NCI-H82 (cell line): ENCODE measurements at regions not wholly inside any gene's neighbourhood (a gene's known extent, or its start where the extent isn't known, plus 50 kb on each side); places are given as distances from the start of the nearest gene placed in this dataset.

Experiments
- DNase-seq: peaks from one replicate; lab custom pipeline; 2025; lab: John Stamatoyannopoulos, UW

DNA sequence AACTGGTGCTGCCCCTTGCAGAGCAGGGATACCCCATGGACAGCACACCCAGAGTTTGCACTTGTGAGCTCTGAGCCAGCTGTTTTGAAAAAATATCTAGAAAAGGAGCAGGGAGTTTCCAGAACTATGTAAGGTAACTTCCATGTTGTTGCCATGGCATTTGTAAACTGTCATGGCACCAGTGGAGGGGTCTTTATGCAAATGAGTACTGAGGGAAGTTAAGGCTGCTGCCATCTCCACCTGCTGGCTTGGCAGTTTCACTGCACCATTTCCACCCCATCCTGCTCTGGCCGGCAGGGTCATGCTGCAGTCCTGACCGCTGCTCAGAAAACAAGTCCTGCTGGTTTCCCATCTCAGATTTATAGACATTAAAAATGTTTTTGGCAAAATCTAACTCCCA lies 52.3 kb upstream of the SNTG2 start:
- peak; percentile 8 for DNase-seq

DNA sequence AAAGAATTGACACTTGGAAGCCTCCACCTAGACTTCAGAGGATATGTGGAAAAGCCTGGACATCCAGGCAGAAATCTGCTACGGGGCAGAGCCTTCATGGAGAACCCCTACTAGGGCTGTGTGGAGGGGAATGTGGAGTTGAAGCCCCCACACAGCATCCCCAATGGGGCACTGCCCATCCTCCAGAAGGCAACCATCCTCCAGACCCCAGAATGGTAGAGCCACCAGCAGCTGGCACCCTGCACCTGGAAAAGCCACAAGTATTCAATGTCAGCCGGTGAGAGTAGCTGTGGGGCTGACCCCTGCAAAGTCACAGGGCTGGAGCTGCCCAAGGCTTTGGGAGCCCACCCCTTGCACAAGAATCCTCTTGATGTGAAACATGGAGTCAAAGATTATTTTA lies 53.6 kb upstream of the SNTG2 start:
- DNase-seq = no peak

DNA sequence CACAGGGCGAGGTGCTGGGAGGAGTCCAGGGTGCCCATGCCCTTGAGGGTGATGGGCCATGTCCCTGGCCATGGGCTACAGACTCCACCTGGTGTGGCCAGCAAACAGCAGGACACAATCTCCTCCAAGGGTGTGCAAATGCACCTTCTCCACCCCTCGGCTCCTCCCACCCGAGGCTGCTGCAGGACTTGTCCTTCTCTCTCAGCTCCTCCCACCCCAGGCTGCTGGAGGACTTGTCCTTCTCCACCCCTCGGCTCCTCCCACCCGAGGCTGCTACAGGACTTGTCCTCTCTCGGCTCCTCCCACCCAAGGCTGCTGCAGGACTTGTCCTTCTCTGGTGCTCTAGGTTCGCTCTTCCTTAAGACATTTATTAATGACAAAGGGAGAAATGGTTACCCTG lies 57.3 kb upstream of the SNTG2 start:
- DNase-seq = peak; percentile 42

DNA sequence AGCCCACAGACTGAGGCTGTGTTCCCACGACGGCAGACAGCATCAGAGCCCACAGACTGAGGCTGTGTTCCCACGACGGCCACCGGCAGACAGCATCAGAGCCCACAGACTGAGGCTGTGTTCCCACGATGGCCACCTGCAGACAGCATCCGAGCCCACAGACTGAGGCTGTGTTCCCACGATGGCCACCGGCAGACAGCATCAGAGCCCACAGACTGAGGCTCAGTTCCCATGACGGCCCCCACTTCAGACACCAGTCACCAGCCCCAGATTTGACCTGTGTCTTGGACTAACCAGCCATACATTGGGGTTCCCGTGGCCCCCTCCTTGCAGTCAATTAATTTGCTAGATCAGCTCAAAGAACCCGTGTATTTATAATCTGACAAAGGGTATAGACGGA lies 57.8 kb upstream of the SNTG2 start:
- DNase-seq = no peak

DNA sequence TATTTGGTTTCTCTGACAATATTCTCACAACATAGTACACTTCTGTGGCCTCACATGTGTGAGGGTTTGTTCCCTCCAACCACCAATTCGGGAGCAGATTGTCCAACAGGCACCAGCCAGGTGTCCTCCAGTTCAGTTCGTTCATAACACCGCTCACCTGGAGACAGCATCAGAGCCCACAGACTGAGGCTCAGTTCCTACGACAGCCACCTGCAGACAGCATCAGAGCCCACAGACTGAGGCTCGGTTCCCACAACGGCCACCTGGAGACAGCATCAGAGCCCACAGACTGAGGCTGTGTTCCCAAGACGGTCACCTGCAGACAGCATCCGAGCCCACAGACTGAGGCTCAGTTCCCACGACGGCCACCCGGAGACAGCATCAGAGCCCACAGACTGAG lies 58.2 kb upstream of the SNTG2 start:
- no peak for DNase-seq

DNA sequence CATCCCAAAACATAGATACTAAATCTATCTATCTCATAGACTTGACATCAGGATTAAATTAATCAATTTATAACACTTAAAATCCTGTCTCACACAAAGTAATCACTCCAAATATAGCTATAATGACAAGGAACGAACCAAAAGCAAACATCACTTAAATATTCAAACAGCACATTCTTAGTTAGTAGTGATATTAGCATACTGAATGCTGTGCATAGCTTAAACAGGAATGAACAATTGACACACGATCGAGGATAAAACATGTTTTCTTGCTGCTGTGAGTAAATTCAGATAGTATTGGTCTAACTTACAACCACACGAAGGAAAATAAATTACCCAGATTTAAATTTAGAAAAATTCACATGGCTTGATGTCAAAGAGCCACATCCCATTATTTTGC lies 58.9 kb upstream of the SNTG2 start:
- no peak for DNase-seq

DNA sequence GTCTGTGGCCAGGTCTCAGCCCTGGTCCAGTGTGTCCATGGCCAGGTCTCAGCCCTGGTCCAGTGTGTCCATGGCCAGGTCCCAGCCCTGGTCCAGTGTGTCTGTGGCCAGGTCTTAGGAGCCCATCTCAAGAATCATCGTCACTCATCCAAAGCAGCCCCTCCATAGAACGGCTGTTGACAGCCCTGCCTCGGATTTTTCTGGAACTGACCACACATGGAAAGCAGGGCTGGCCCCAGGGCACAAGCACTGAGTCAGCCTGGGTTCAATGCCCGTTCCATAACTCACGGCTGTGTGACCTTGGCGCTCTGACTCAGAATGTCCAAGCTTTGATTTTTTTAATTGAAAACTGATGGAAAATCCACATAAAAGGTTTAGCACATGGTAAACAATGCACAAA lies 59.9 kb upstream of the SNTG2 start:
- DNase-seq = no peak

DNA sequence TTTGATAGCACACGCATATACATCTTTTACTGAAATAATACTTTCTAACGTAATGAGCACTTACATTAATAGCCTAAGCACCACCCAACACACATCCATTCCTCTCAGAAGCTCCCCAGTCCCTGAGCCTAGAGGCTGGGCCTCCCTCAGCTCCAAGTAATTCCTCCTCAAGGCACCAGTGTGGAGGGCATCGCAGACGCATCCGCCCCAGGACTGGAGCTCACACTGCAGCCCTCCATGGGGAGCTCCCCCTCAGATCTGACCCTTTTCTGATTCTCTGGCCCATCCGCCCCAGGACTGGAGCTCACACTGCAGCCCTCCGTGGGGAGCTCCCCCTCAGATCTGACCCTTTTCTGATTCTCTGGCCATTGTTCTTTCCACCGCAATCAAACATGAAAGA lies 60.4 kb upstream of the SNTG2 start:
- DNase-seq = no peak

DNA sequence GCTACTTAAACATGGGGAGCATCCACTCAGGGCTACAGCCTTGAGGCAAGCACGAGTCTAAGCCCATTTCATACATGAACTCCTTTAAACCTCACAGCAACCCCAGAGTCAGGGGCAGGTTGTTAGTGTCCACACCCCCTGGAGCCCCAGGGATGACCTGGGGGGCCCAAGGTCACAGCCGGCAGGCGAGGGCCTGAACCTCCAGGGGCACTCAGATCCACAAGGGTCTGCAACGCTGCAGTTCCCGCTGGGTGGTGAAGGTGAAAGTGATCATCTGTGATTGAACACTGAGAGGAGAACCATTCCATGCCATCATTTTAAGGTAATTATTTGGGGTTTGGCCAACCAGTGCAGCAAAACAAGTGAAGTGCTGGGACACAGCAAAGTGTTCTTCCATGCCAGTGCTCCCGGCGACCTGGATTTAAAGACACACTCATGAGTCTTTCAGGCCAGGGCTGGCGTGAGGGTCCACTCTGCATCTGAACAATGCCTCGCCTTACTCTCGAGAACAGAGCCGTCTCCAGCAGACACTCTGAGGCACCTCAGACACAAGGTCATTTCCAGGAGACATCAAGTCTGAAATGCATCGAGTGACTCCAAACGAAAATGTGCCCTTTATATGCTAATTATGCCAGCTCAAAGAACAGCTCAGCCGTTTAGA lies 61.6 kb upstream of the SNTG2 start:
- no peak for DNase-seq

DNA sequence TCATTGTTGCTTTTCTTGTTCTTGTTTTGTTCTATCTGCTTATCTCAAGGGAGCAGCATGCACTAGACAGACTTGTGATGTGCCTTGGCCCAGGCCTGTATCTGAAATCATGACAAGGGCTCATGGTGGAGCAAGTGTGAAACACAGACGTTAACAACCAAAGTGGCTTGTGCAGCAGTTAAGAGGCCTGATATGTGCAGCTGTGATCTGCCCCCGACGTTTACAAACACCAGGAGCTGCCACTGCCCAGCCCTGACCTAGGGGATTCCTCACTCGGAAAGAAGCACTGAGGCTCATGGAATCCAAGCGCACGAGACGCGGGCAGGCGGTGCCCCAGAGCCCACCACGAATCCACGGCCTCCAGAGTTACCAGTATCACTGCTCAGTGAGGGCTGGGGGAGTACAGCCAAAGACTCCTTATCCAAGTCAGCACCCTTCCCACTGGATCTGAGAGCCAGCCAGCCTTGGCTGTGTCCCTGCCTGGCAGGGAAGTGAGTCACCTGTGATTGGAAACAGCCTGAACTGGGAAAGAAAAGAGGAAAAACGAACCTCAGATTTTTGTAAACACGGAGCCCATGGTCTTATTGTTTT lies 62.3 kb upstream of the SNTG2 start:
- DNase-seq = no peak

DNA sequence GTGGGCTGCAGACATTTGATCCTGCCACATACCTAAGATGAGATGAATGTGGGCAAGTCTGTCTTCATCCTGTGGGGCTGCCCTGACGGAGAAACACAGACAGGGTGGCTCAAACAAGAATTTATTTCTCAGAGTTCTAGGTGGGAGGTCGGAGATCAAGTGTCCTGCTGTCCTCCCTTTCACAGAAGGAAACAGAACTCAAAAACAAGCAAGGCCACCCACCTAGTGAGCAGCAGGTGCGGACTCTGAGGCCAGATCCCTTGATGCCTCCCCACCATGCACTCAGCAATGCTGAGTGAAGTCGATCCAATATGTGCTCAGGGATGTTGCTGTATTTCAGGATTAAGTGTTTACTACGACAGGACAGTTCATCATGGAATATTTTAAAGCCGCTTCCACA lies 63.0 kb upstream of the SNTG2 start:
- no peak for DNase-seq

DNA sequence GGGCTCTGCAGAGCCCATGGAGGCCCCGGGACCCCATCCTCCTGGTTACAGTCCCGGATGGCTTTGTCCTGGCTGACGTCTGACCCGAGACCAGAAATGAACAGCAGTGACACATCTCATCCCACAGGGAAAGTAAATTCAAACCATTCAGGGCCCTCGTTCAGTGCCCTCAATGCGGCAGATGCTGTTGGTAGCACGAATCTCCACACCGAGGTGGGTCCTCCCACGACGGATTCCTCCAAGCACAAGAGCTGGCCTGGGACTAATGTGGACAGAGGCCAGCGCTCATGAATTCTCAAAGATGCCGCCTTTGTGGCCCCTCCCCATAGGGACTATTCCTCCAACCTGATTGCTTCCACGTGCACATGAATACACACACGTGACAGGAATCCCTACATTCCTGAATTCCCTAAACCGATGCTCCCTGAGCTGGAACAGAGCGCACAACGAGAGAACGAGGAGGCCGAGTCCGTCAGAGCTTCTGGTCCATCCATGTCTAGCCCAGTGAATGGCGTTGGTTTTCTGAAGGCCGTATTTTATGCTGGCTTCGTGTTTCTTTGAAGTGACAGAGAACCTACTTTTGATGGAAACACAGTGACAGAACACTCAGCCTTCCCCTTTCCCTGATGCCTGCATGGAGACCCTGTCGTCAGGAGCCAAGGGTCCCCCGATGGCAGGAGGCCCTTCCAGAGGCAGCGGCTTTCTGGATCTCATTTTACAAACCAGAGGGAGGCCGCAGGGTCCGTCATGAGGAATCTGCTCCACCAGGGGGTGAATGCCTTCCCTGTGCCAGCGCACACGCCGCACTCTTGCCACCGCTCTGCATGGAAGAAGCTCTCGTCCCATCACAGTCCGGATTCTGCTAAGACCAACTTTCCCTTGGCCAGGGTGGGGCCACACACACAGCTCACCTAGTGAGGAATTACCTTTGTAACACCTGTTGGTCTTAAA lies 64.3 kb upstream of the SNTG2 start:
- no peak for DNase-seq

DNA sequence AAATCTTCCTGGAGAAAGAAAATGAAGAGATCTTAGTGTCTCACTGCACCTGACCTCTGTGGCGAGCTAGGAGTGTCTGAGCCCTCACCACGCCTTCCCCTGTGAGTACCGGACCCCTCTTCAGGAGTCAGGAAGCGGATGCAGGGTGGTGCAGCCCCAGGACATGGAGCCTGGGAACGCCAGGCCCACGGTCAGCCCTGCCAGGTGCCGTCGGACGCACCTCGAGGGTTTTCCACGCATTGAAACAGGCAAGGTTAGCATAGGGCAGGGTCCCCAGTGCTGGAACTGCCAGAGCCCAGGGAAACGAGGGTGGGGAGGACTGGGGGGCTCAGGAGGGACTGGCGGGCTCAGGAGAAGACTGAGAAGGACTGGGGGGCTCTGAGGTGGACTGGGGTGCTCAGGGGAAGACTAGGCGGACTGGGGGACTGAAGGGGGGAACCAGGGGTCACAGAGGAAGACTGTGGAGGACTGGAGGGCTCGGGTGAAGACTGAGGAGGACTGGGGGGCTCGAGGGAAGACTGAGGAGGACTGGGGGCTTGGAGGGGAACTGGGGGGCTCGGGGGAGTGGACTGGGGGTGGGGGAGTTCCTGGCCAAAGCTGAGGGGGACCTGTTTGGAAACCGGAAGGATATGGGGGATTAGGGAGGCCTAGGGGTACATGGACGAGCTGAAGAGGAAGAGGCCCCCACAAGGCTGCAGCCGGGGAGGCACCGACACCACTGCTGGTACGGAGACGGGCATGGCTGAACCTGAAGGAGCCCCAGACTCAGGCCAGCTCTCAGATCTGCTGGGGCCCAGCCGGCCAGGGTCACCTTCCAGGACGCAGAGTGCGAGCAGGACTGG lies 65.2 kb upstream of the SNTG2 start:
- no peak for DNase-seq

DNA sequence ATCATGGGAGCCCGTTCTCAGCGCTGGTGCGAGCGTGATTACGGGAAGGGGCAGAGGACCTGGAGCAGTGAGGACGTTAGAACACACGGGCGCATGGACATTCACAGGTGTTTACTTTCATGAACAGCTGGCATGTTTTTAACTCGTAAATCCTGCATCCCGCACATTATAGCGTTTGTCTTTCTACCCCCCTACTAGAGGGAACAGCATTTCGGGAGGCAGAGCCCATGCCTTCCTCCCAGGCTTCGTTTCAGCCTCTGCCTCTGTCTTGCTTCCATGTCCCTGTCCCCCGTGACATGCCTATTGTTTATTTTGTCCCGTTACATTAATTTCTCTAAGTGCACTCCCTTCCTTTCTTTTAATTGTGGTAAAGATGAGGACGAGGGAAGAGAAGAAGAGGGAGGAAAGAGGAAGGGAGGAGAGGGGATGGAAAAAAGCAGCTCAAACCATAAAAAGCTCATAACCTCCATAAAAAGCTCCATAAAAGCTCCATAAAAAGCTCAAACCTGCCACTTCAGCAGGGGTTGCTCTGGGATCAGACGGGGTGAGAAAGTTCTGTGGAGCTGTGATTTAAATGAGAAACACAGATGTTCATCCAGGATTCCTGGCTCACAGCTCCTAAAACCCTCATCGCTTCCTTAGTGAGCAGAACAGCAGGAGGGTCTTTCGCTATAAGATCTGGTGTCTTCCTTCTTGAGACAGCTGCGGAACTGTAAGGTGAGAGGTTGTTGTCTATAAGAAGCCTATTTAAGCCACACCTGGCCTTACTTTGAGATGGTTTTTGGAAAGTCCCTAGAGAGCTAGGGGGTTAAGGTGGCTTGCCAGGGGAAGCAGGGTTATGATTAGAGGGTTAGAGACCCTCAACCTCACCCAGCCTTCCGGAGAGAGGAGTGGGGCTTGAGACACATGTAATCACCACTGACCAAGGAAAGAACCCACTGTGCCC lies 66.6 kb upstream of the SNTG2 start:
- DNase-seq = no peak

DNA sequence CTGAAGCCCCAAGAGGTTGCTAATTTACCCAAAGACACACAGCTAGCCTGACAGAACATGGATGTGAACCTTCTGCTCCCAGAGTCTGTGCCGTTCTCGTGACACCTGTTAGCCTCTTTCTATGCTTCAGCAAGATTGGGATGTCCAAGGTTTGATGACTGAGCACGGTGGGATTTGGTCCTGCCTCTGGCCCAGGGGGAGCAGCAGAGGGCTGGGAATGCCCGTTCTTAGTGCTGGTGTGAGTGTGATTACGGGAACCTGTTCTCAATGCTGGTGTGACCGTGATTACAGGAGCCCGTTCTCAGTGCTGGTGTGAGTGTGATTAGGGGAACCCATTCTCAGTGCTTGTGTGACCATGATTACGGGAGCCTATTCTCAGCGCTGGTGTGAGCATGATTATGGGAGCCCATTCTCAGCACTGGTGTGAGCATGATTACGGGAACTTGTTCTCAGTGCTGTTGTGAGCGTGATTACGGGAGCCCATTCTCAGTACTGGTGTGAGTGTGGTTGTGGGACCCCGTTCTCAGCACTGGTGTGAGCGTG lies 67.3 kb upstream of the SNTG2 start:
- no peak for DNase-seq

DNA sequence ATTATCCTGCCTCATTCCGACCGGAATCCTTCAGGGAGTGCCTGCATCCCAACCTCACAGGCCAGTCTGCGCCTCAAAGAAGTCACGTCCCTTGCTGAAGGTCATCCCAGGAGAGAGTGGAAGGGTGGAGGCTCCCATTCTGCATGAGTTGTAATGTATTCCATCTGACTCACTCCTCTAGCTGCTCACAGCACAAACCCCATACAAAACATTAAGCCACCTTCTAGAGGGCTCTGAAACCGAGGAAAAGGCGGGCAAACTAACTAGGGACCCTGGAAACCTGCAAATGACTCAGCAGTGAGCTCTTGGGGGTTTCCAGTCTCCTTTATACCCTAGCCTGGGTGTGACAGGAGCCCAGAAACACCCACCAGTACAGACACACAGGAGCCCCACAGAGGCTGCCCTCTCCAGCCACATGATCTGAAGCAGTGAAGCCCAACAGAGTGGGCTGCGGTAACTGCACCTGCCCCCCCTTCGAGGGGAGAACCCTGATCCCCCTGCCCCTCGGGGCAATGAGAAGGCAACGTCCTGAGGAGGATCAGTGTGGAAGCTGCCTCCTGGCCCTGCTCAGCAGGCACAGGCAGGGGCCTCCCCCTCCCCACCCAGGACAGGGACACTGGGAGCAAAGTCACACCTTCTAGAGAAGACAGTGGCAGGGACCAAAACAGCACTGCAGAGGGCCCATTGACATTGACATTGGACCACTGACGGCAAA lies 69.3 kb upstream of the SNTG2 start:
- no peak for DNase-seq

DNA sequence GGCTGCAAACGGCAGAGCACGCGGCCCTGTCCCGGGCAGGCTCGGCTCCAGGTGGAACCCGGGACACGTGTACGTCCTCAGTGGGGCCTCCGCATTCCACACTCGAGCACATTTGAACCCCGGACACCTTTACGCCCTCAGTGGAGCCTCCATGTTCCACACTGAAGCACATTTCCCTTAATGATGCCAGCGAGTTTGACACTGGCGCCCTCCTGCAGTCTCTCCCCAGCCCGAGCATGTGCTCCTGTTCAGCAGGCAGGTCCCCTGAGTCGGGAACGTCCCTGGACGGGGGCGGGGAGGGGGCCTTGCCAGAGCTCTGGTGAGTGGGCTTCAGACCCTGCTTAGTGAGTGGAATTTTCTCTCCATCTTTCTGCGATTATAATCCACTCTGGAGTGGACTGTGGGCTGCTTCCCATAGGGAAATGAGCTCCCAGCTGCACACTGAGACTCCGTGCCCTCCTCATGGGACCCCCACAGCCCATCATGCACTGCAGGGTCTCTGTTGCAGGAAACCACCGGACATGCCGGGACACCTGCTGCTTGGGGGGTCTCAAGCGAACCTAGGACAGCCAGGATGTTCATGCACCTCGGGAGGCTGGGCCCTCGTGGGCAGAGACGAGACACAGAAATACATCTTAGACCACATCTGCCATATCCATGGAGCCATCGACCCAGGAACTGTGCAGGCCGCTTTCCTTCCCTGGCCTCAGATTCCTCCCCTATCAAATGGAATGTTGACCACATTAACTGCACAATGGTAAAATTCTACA lies 70.3 kb upstream of the SNTG2 start:
- DNase-seq = no peak

DNA sequence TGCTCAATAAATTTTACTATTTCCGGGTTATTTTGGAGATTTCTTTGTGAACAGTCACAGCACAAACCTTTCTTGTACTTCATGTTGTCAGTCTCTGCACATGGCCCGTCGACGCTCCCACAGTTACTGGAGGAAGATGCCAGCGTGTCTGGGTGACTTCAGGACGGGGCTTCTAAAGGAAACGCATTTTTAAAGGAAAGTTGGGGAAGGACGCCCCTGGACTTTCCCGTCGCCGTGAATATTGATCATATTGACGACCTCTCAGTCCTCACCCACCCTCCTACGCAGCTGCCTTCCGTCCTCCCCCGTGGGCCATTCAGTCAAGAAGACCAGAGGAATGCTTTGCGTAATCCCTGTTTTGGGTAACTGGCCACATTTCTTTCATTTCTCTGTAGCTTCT lies 71.1 kb upstream of the SNTG2 start:
- DNase-seq = no peak

DNA sequence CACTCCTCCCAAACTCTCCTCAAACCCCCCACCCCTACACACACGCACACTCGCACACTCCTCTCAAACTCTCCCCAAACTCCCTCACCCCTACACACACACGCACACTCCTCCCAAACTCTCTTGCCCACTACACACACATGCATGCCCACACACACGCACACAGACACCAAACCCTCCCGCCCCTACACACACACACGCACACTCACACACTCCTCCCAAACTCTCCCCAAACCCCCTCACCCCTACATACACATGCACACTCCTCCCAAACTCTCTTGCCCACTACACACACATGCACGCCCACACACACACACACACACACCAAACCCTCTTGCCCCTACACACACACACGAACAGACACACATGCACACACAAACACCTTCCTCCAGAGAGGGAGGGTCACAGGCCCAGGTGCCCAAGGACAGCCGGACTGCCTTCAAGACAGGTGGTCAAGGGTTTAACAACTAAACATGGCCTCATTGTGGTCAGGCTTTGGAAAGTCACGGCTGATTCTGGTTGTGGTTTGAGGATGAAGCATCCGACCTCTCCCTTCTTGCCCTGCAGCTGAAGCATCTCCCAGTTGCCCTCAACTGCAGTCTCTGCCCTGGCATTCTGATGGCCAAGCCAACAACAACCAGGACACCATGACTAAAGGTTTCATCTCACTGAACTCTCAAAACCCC lies 72.3 kb upstream of the SNTG2 start:
- no peak for DNase-seq
